Adrenal gland (tissue), 9 donors: ENCODE measurements at regions not wholly inside any gene's neighbourhood (a gene's known extent, or its start where the extent isn't known, plus 50 kb on each side); places are given as distances from the start of the nearest gene placed in this dataset.

Experiments
- DNase-seq, 7 donors: peaks; one replicate each; pipeline ENCODE4 v3.0.0-alpha.2; 2019 to 2020
- H3K27ac ChIP-seq, 5 donors: fragments of 200-600 bp; sonication (generic) in 4 of 5; 1 replicate in 3 of 5; 2 replicates in 2 of 5; pipeline versions ENCODE4 v1.5.1 to v1.8.0; 2016 to 2020; ENCODE audit warnings: mild to moderate bottlenecking in 1 of 5
- H3K27me3 ChIP-seq: fragments of 200-600 bp; 2 replicates; pipeline ENCODE4 v1.8.0; 2021
- H3K36me3 ChIP-seq, 2 donors: fragments of 200-600 bp; replicated peaks in 1 of 2; 1 replicate in 1 of 2; 2 replicates in 1 of 2; pipeline versions ENCODE4 v1.5.1 to v1.8.0; 2018 to 2022
- H3K4me1 ChIP-seq, 2 donors: fragments of 200-600 bp; replicated peaks in 1 of 2; 1 replicate in 1 of 2; 2 replicates in 1 of 2; pipeline versions ENCODE4 v1.5.1 to v1.8.0; 2018 to 2021
- H3K4me3 ChIP-seq, 4 donors: fragments of 200-600 bp; sonication (generic) in 3 of 4; one replicate each; pipeline ENCODE4 v1.5.1; 2016 to 2018
- H3K9me3 ChIP-seq, 3 donors: fragments of 200-600 bp; sonication (generic) in 1 of 3; replicated peaks in 1 of 3; 1 replicate in 2 of 3; 2 replicates in 1 of 3; pipeline versions ENCODE4 v1.5.1 to v1.8.0; 2016 to 2021
- POLR2A ChIP-seq, 2 donors: fragments of 450-650 bp; IDR thresholded peaks; one replicate each; pipeline ENCODE4 v1.6.1; 2017; ENCODE audit warnings: antibody characterized with exemption in 2 of 2, mild to moderate bottlenecking in 2 of 2, moderate library complexity in 1 of 2
- WGBS, 4 donors: extraction: QIAGEN DNeasy Blood & Tissue Kit in 2 of 4; methylation state at CpG; one replicate each; pipeline versions ENCODE4 v1.1.5 to v1.1.7; 2013 to 2017; 5-methylcytosine and 5-hydroxymethylcytosine counted together
- intact Hi-C, 2 donors: fragments of 100-400 bp; cut with DNase I; formaldehyde crosslinking; loops; one replicate each; pipeline versions ENCODE4 v1.14.1 to v1.15.0; 2022 to 2023
- TF ChIP-seq, protein P1 (sequence below), 6 experiments: fragments of 450-650 bp in 4 of 6; fragments of 200-600 bp in 2 of 6; sonication (generic) in 1 of 6; IDR thresholded peaks; 1 replicate in 5 of 6; 2 replicates in 1 of 6; pipeline versions ENCODE4 v1.5.1 to v1.8.0; 2016 to 2021; ENCODE audit warnings: antibody characterized with exemption in 6 of 6, mild to moderate bottlenecking in 2 of 6, moderate library complexity in 1 of 6
- donor health status: healthy with polysubstance abuse.
- donor health status: Bipolar disorder and iron deficiency.
- donor health status: DM: yes; HTN: yes; CAD: no.
- donor health status: DM: no; HTN: no; CAD: no.
- donor health status: DM: no; HTN: no; CAD: no.

GRCh38 chr3:187550446-187550845 is 119.7 kb downstream of the SST start:
- Histone ChIP-seq H3K27me3 (peaks cover 5% of the 10 kb centered on the region), H3K9me3 (no peaks in the 10 kb centered on the region), H3K36me3 (no peaks in the 10 kb centered on the region), H3K4me3 (no peak overlapping the region), H3K27ac (no peak overlapping the region), H3K4me1 (no peaks in the 10 kb centered on the region)
- TF ChIP-seq POLR2A (IDR thresholded peaks at IDR 0.05) = no peak
- 96 to 100% (median 99%) methylated on average over 1 of the region's 1 CpG for WGBS, 4 donors
- no peak for DNase-seq
- intact Hi-C loops = no loop called here

- H3K36me3 ChIP-seq = no peaks in the 10 kb centered on the region
- H3K27ac ChIP-seq = no peak overlapping the region
- no peaks in the 10 kb centered on the region for H3K9me3 ChIP-seq
- H3K4me3 ChIP-seq = no peak overlapping the region
- intact Hi-C loops = no loop called here
- no peaks in the 10 kb centered on the region for H3K4me1 ChIP-seq
- DNase-seq = no peak
- 87 to 95% (median 87%) methylated on average over 5 of the region's 5 CpGs for WGBS, 4 donors
- peaks cover 5% of the 10 kb centered on the region for H3K27me3 ChIP-seq
- TF ChIP-seq, protein P1, sequence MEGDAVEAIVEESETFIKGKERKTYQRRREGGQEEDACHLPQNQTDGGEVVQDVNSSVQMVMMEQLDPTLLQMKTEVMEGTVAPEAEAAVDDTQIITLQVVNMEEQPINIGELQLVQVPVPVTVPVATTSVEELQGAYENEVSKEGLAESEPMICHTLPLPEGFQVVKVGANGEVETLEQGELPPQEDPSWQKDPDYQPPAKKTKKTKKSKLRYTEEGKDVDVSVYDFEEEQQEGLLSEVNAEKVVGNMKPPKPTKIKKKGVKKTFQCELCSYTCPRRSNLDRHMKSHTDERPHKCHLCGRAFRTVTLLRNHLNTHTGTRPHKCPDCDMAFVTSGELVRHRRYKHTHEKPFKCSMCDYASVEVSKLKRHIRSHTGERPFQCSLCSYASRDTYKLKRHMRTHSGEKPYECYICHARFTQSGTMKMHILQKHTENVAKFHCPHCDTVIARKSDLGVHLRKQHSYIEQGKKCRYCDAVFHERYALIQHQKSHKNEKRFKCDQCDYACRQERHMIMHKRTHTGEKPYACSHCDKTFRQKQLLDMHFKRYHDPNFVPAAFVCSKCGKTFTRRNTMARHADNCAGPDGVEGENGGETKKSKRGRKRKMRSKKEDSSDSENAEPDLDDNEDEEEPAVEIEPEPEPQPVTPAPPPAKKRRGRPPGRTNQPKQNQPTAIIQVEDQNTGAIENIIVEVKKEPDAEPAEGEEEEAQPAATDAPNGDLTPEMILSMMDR (IDR thresholded peaks at IDR 0.05) = no peak
- TF ChIP-seq POLR2A (IDR thresholded peaks at IDR 0.05) = no peak
These were observed 124.8 kb downstream of the SST start for GRCh38 chr3:187545366-187545765.

- 83 to 91% (median 85%) methylated on average over 5 of the region's 5 CpGs for WGBS, 4 donors
- no peak for DNase-seq
- intact Hi-C loops = no loop called here
- H3K4me3 ChIP-seq = no peak overlapping the region
- peaks cover 5% of the 10 kb centered on the region for H3K27me3 ChIP-seq
- no peaks in the 10 kb centered on the region for H3K9me3 ChIP-seq
- TF ChIP-seq, protein P1 (IDR thresholded peaks at IDR 0.05) = no peak
- TF ChIP-seq POLR2A (IDR thresholded peaks at IDR 0.05) = no peak
- H3K4me1 ChIP-seq = no peaks in the 10 kb centered on the region
- H3K36me3 ChIP-seq = no peaks in the 10 kb centered on the region
- H3K27ac ChIP-seq = no peak overlapping the region
These were observed 125.9 kb downstream of the SST start for GRCh38 chr3:187544326-187544725.

- TF ChIP-seq, protein P1 (IDR thresholded peaks at IDR 0.05) = no peak
- TF ChIP-seq POLR2A (IDR thresholded peaks at IDR 0.05) = no peak
- H3K36me3 ChIP-seq = no peaks in the 10 kb centered on the region
- no peak overlapping the region for H3K27ac ChIP-seq
- no peak overlapping the region for H3K4me3 ChIP-seq
- no peaks in the 10 kb centered on the region for H3K4me1 ChIP-seq
- no peaks in the 10 kb centered on the region for H3K27me3 ChIP-seq
- DNase-seq = no peak
- no peaks in the 10 kb centered on the region for H3K9me3 ChIP-seq
- 69 to 85% (median 81%) methylated on average over 6 of the region's 6 CpGs for WGBS, 4 donors
- intact Hi-C loops = no loop called here
These were observed 129.3 kb downstream of the SST start for GRCh38 chr3:187540847-187541246.

DNA sequence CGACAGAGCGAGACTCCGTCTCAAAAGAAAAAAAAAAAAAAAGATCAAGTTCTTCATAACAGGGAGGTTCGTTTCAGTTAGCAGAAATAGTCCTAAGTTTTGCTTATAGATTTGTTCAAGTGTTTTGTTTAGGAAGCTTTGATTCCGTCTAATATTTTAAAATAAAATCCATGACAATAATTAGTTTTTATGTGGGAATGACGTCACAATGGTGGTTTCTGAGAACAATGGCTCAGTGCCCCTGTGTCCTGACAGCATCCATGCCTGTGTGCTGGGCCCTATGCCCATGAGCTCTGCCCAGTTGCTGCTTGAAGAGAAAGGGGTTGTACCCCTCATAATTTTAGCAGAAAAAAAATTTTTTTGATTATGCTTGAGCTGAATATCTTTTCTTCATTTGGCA is 134.0 kb downstream of the SST start:
- H3K4me3 ChIP-seq = no peak overlapping the region
- intact Hi-C loops = no loop called here
- WGBS, 4 donors = 85 to 87% (median 85%) methylated on average over 6 of the region's 6 CpGs
- no peaks in the 10 kb centered on the region for H3K27me3 ChIP-seq
- H3K36me3 ChIP-seq = no peaks in the 10 kb centered on the region
- H3K9me3 ChIP-seq = no peaks in the 10 kb centered on the region
- H3K27ac ChIP-seq = no peak overlapping the region
- DNase-seq = no peak
- no peaks in the 10 kb centered on the region for H3K4me1 ChIP-seq
- no peak for TF ChIP-seq POLR2A (IDR thresholded peaks at IDR 0.05)
- TF ChIP-seq, protein P1 (IDR thresholded peaks at IDR 0.05) = no peak
